ENCODE measurements at regions not wholly inside any gene's neighbourhood (a gene's known extent, or its start where the extent isn't known, plus 50 kb on each side); places are given as distances from the start of the nearest gene placed in this dataset.

GRCh38 chr3:61443886-61444285 is 117.5 kb upstream of the PTPRG start:
- no peak for DNase-seq (ENCODE audit: low read depth, low spot score)
- ChIA-PET CTCF (no interaction called here), POLR2A (no interaction called here)
- no peaks in the 10 kb centered on the region for H4K20me1 ChIP-seq (replicated peaks; ENCODE audit: control insufficient read depth, extremely low read depth, insufficient read depth, low read length)
- no peak overlapping the region for H3K4me2 ChIP-seq (ENCODE audit: insufficient read depth, low read length)
- H3K36me3 ChIP-seq (ENCODE audit: control insufficient read depth in 2 of 2, extremely low read depth in 1 of 2, insufficient read depth in 2 of 2, low read length in 2 of 2), result no peaks in the 10 kb centered on the region
- BruUV-seq (replicated peaks), result no TSS peak
- peaks cover 0 to 2% of the 10 kb centered on the region in 2 experiments for H3K27me3 ChIP-seq (ENCODE audit: control insufficient read depth in 2 of 2, insufficient read depth in 2 of 2, low read length in 2 of 2)
- no peaks in the 10 kb centered on the region for H3K79me2 ChIP-seq (ENCODE audit: control insufficient read depth, insufficient read depth, low read length)
- TF ChIP-seq, protein P1, sequence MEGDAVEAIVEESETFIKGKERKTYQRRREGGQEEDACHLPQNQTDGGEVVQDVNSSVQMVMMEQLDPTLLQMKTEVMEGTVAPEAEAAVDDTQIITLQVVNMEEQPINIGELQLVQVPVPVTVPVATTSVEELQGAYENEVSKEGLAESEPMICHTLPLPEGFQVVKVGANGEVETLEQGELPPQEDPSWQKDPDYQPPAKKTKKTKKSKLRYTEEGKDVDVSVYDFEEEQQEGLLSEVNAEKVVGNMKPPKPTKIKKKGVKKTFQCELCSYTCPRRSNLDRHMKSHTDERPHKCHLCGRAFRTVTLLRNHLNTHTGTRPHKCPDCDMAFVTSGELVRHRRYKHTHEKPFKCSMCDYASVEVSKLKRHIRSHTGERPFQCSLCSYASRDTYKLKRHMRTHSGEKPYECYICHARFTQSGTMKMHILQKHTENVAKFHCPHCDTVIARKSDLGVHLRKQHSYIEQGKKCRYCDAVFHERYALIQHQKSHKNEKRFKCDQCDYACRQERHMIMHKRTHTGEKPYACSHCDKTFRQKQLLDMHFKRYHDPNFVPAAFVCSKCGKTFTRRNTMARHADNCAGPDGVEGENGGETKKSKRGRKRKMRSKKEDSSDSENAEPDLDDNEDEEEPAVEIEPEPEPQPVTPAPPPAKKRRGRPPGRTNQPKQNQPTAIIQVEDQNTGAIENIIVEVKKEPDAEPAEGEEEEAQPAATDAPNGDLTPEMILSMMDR (IDR thresholded peaks at IDR 0.05; ENCODE audit: extremely low read depth in 1 of 2, insufficient read depth in 1 of 2, low read depth in 1 of 2, low read length in 2 of 2), result no peak
- TF ChIP-seq EZH2 (IDR thresholded peaks at IDR 0.05; ENCODE audit: borderline replicate concordance, low read depth, low read length, severe bottlenecking), result no peak
- no peak for TF ChIP-seq GATA2 (IDR thresholded peaks at IDR 0.05; ENCODE audit: insufficient read depth, insufficient read length, low read depth, low read length)
- H3K4me3 ChIP-seq (replicated peaks in 1 of 3; ENCODE audit: insufficient read depth in 1 of 3, low read depth in 1 of 3, low read length in 3 of 3), result no peak overlapping the region
- no peaks in the 10 kb centered on the region for H3K4me1 ChIP-seq (ENCODE audit: control insufficient read depth, extremely low read depth, insufficient read depth, low read length)
- no peaks in the 10 kb centered on the region for H3K9me3 ChIP-seq (replicated peaks; ENCODE audit: control insufficient read depth, insufficient read depth, low read length)
- no peak for FAIRE-seq
- no peak overlapping the region for H3K27ac ChIP-seq (ENCODE audit: insufficient read depth, low read depth, low read length)
- dilution Hi-C loops (cut with MboI; ENCODE audit: extremely low pct_ligation_motif_present, low sequenced_read_pairs) (no loop called here), intact Hi-C loops (cut with micrococcal nuclease) (no loop called here)
- H3K9me1 ChIP-seq (replicated peaks; ENCODE audit: control insufficient read depth, extremely low read depth, insufficient read depth, low read length), result no peaks in the 10 kb centered on the region
- no peak overlapping the region for H3K9ac ChIP-seq (replicated peaks; ENCODE audit: extremely low read depth, insufficient read depth, low read length)
- no peak overlapping the region for H2AFZ ChIP-seq (ENCODE audit: low read depth, low read length)

DNA sequence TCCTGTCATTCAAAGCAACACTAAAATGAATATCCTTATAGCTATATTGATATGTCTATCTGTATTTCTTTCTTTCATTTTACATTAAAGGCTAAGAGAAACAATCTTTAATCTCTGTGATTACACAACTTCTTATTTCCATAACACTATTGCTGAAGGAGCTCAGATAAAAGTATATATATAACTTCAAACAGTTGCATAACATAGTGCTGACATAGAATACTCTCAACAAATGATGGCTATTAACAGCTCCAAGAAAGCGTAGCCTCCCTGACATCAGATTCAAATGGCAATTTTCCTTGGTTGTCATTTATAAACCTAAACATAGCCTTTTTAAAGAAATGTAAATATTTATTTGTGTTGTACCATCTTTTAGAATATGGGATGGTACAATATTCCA is 116.6 kb upstream of the PTPRG start:
- CTCF ChIA-PET, result no interaction called here
- intact Hi-C loops (cut with micrococcal nuclease), result no loop called here
- dilution Hi-C loops (cut with MboI; ENCODE audit: extremely low pct_ligation_motif_present, low sequenced_read_pairs), result no loop called here

More for the DNA sequence above, 116.6 kb upstream of the PTPRG start:
- no peak for DNase-seq (ENCODE audit: low read depth, low spot score)
- Histone ChIP-seq H2AFZ (ENCODE audit: low read depth, low read length) (no peak overlapping the region), H3K27ac (ENCODE audit: insufficient read depth, low read depth, low read length) (no peak overlapping the region), H3K79me2 (ENCODE audit: control insufficient read depth, insufficient read depth, low read length) (no peaks in the 10 kb centered on the region), H3K9ac (replicated peaks; ENCODE audit: extremely low read depth, insufficient read depth, low read length) (no peak overlapping the region), H4K20me1 (replicated peaks; ENCODE audit: control insufficient read depth, extremely low read depth, insufficient read depth, low read length) (no peaks in the 10 kb centered on the region), H3K4me3 (replicated peaks in 1 of 3; ENCODE audit: insufficient read depth in 1 of 3, low read depth in 1 of 3, low read length in 3 of 3) (no peak overlapping the region), H3K4me2 (ENCODE audit: insufficient read depth, low read length) (no peak overlapping the region), H3K4me1 (ENCODE audit: control insufficient read depth, extremely low read depth, insufficient read depth, low read length) (no peaks in the 10 kb centered on the region), H3K9me1 (replicated peaks; ENCODE audit: control insufficient read depth, extremely low read depth, insufficient read depth, low read length) (no peaks in the 10 kb centered on the region), H3K36me3 (ENCODE audit: control insufficient read depth in 2 of 2, extremely low read depth in 1 of 2, insufficient read depth in 2 of 2, low read length in 2 of 2) (no peaks in the 10 kb centered on the region), H3K9me3 (replicated peaks; ENCODE audit: control insufficient read depth, insufficient read depth, low read length) (no peaks in the 10 kb centered on the region), H3K27me3 (ENCODE audit: control insufficient read depth in 2 of 2, insufficient read depth in 2 of 2, low read length in 2 of 2) (peaks cover 0 to 2% of the 10 kb centered on the region in 2 experiments)
- no peak for TF ChIP-seq GATA2 (IDR thresholded peaks at IDR 0.05; ENCODE audit: insufficient read depth, insufficient read length, low read depth, low read length)
- TF ChIP-seq, protein P1 (IDR thresholded peaks at IDR 0.05; ENCODE audit: extremely low read depth in 1 of 2, insufficient read depth in 1 of 2, low read depth in 1 of 2, low read length in 2 of 2), result no peak
- TF ChIP-seq POLR2A (IDR thresholded peaks at IDR 0.05; ENCODE audit: low read depth, low read length), result no peak
- TF ChIP-seq JUN (IDR thresholded peaks at IDR 0.05; ENCODE audit: borderline replicate concordance, insufficient read depth, insufficient read length, low read depth), result no peak
- TF ChIP-seq POLR2AphosphoS5 (IDR thresholded peaks at IDR 0.05; ENCODE audit: insufficient read depth, low read depth, low read length), result no peak
- TF ChIP-seq FOS (IDR thresholded peaks at IDR 0.05; ENCODE audit: borderline replicate concordance, insufficient read depth, low read length), result no peak
- no peak for TF ChIP-seq MYC (IDR thresholded peaks at IDR 0.05; ENCODE audit: low read depth, low read length)
- TF ChIP-seq, protein P2, sequence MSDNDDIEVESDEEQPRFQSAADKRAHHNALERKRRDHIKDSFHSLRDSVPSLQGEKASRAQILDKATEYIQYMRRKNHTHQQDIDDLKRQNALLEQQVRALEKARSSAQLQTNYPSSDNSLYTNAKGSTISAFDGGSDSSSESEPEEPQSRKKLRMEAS (IDR thresholded peaks at IDR 0.05; ENCODE audit: insufficient read depth, insufficient read length), result no peak
- no peak for TF ChIP-seq EZH2 (IDR thresholded peaks at IDR 0.05; ENCODE audit: borderline replicate concordance, low read depth, low read length, severe bottlenecking)
- POLR2A ChIA-PET, result no interaction called here
- no TSS peak for BruUV-seq (replicated peaks)
- no peak for FAIRE-seq

Measured in endothelial cell of umbilical vein (primary cell).